GM19395 (cell line): ENCODE measurements at regions not wholly inside any gene's neighbourhood (a gene's known extent, or its start where the extent isn't known, plus 50 kb on each side); places are given as distances from the start of the nearest gene placed in this dataset.

Experiments used
- ATAC-seq: cut with Tn5 transposase; IDR thresholded peaks from one replicate; pipeline ENCODE4 v1.9.1; 2021; ENCODE audit warnings: mild to moderate bottlenecking, moderate library complexity; ENCODE audit not compliant: unreplicated experiment

DNA sequence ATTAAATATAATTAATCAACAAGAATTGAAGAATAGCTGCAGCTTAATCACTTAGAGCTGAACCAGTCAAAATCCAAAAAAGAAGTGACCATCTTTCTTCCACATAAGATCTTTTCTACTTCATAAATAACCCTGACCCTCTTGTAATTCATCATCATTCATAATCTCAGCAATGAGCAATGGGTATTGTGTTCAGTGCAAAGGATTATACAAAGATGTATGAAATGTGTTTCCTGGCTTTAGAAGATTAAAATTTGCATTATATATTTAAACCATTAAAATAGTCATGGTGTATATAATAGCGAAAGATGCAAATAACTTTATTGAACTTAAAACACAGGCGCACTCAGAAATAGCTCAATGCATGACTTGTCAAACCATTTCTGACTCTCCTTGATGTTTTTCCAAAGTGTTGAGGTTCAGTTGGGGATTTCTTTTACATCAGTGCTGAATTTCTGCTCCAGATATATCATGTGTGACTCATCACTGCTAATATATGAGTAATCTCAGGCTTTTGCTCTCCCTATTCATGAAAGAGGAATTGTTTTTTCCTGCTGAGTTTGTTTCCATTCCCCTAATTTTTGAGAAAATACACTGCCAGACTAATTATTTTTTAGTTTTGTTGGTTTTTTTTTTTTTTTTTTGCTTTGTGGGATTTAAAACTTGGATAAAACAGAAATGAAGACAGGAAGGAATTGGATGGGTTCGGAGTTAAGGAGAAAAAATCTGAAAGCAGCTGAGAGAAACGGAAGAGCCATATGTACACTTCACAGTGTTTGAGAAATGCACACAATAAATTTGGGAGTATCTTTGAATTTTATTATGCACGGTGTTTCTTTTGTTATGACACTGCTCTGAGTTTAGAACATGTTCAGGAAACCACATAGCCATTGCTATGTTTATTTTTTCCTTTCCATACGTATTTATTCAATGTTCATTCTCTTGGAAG is 290.1 kb upstream of the PCDH7 start:
- no peak for ATAC-seq

DNA sequence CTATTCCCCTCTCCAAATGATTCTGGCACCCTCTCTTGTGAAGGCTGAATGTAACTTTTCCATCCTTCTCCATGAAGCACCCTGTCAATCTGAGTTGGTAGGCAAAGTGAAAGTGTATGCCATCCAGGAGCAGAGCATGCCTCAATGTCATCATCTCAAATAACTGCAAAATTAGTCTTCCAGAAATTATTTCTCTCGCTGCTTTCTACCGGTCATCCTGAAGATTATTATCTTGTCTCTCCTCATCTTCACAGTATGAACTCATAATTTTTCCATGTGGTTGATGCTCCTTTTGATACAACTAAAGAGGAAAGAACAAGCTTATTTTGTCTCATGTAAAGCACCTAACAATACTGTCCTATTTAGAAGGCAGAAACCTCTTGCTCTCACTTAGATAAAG is 285.5 kb upstream of the PCDH7 start:
- no peak for ATAC-seq

DNA sequence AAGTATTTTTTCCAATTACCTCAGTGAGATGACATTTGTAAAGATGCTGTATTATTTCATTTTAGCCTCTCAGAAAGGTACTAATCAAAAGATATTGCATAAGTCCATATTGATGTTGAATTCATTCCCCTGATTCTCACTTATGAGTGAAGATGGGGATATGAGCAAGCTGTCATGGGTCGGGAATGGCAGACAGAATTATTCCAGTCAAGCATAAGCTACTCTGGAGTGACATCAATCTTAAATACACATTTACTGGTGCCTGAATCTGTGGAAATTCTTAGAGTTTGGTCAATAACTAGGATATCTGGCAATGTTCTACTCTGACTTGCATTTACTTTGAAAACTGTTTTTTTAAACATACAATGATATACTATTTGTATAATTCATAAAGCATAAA is 283.8 kb upstream of the PCDH7 start:
- ATAC-seq: no peak

DNA sequence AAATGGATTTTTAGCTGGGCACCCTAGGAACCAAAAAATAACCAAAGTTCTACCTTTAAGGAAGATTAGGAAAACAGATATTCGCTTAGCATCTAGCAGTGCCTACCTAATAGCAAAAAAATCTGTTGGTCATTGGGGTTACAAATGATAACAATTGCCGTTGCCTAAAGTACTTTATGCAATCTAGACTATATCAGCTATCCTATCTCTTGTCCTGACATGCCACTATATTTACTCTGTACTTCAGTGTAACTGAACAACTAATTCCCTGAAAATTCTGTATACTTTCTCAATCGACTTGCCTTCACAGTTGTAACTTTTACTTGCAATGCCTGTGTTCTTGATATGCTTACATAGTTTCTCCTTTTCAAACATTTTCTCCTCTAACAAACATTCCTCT is 282.9 kb upstream of the PCDH7 start:
- ATAC-seq: no peak

DNA sequence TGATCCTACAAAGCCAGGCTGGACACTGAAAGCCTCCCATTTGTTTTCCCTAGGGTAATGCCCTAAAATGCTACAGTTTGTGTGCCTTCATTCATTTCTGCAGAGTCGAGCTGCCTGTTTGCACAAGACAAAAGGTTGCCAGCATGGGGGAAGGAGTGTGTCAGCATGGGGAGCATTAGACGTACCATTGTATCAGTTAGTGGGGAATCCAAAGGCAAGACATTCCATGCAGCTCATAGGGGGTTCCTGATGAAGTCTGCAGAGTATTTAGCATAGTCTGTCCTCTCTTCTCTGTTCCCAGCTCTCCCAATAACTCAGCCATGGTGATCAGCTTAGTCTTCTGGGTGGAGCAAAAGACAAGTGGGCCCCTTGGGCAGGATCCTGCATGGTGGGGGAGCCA is 276.9 kb upstream of the PCDH7 start:
- no peak for ATAC-seq

DNA sequence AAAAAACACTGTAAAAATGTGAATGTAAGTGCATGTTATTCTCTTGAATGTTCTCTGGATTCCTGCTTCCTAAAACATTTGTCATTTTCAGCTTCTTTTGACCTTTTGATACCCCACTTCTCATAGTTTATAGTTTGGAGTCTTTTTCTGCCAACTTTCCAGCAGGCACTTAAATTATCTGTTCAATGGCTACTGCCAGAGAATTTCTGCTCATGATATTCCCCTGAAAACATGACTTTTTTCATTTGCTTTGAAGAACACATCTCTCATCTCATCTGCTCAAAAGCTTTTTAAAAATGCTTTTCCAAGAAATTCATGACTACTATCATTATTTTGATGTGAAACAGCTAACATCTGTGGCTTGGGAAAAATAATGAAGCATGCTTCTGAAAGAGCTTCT is 269.7 kb upstream of the PCDH7 start:
- no peak for ATAC-seq

DNA sequence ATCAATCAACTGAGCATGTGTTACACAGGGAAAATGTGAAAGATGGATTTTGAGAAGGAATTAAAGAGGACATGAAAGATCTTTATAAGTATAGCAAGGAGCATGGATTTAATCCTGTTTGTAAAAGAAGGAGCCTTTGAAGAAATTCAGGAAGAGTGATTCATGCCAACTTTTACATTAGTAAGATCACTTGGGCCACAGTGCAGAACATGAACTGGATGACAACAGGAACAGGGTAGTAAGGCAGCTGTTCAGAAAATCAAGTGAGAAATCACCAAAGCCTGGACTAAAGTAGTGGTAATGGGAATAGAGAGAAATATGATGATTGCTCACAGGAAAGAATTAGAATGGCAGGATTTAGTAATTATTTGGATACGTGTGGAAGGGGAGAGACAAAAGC is 265.7 kb upstream of the PCDH7 start:
- ATAC-seq: no peak

DNA sequence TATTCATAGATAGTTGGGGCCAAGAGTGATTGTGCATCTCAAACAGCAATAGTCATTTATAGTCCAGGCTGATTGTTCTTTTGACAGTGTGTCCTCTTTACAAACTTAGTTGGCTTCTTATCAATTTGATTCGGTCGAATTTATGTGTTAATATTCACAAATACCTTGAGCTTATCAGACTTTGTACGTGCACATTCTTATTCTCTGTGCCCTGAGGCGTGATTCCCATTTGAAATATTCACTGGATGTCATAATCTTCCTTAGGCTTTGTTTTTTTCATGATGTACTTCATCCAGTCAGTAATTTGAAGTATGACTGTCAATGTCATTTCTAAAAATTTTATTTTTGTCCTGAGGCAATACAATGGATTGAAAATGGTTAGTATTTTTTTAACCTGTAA is 263.5 kb upstream of the PCDH7 start:
- no peak for ATAC-seq

DNA sequence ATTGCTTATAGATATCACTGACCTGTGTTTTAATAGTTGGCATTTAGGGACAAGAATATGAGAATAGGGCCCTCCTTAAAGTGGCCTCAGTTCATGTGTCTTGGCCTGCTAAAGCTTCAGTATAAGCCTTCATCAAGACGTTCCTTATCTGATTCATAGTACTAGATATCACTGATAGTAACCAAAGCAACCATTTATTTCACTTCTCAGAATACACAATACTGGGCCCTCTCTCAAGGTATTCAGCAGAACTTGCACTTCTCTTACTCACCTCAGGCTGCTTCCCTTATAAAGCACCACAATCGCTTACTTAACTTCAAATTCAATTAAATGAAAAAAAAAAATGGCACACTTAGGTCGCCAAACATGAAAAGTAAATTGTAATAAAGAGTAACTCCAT is 259.4 kb upstream of the PCDH7 start:
- no peak for ATAC-seq

DNA sequence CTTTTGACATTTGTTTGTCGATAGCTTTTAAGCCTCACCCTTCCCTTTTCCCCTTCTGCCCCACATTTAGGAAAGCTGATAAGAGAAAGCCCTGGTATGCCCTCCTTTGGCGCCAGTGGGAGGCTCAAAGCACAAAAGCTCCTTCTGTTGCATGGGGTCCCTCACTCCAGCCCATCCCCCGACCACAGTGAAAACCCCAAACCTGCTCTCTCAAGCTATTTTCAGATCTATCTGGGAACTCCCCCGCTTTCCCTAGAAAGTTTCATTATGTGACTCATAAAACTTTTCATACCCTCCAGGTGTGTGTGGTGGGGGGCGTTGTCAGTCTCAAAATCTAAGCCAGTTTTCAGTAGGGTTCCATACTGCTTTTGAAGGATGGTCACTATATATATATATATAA is 259.0 kb upstream of the PCDH7 start:
- ATAC-seq: no peak

DNA sequence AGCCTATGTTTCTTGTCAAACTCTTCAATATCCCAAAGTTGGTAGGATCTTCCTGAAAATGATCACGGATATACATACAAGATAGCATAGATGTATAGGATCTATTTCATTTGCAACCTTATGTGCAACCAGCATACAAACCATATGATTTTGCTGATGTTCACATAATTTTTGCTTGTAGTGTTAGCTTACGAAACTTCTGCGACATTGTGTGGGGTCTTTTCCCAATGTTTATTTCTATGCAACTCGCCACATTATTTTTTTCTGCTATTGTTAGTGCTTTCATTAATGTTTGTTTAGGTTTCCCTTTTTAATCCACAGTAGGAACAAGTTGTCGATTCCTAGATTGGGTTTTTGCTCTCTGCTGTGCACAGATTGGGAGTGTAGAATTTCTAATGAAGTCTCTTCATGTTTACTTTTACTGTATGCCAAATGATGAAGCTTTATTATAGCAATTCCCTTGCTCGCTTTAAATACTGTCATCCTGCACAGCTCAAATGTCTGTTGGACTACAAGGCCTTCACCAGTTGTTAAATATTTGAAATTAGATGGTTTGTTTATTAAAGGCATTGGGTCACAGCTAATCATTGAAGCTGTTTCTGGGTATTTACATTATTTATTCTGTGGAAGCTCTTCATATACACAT is 257.6 kb upstream of the PCDH7 start:
- ATAC-seq: no peak

DNA sequence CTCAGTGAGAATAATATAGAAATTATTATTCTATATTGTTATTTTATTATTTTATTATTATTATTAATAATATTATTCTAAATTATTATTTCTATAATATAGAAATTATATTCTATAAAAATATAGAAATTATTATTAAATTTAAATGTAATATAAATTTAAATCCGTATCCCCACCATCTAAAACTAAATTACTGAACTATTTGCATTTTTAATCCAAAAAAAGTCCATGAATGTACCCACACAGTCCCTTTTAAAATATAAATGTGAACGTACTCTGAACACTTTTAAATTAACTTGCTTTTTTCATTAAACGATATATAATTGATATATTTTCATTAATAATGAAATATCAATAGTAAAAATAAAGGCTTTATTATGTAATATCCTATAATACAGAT is 248.3 kb upstream of the PCDH7 start:
- no peak for ATAC-seq

DNA sequence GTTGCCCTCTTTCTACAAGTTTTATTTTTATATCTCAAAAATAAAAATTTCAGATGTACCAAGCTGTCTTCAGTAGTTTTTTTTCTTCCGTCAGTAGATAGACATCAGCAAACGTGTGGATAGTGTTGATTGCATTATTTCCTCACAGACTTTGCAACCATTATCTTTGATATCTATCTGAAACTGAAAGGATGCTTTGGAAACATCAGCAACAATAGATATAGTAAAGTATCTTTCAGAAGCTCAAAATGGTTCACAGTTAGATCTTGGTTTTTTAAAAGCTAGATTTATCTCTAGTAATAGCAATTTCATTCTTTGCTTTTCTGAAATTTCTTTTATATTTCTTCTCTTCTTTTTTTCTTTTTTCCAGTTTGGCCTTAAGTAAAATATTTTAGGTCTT is 246.9 kb upstream of the PCDH7 start:
- no peak for ATAC-seq

DNA sequence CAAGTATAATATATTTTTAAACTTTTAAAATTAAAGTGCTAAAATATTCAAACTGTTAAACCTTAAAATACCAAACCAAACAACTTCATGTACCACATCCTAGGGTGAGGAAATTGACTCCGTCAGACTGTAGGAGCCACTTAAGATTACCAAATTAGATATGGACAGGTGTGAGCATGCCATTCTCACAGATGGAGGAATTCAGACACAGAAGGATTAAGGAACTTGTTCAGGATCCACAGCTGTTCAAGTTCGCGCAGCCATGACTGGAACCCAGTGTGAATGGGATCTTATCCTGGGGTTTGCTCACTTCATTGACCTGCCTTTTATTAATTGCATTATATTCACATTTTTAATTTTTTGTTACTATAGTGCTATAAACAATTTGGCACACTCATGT is 224.9 kb upstream of the PCDH7 start:
- ATAC-seq: no peak

DNA sequence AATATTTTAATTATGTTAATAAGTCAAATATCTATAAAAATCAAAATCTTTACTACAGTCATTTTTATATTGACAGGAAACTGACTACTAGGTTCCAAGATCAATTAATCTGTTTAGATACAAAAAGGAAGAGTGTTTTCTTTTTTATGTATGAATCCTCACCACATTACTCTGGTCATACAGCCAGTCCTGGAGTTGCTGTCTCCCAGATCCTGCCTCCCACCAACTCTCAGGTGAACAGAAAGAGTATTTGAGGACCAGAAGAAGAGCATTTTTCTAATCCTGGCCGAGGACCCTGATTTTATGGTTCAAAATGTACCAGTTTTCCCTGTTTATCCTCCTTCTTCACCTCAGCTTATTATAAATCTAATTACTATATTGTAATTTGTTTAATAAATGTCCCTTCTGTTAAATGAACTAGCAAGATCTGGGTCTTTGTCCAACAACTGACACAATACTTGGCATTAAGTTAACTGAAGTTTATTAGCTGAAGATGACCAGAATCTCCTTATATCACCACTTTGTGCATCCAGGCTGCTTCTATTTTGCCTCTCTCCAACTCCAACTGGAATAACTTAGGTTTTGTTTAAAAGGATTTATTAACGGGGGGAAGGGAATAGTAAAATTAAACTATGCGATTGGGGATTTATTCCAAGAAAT is 224.4 kb upstream of the PCDH7 start:
- no peak for ATAC-seq

DNA sequence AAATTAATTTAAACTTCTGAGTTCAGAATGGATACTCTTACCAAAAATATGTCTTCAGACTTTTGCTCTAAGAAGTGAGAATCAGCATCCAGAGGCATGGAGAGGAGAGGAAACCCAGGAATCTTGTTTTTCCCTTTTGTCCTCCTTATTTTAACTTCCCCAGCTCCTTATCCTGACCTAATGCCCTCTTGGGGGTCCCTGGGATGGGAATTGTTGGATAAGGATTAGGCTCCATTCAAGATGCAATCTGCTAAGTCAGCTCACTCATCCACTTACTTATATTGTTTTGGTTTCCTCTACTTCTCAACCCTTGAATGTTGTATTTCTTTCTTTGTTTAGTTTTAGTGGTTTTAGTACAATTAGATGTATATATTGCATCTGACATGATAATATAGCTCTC is 208.4 kb upstream of the PCDH7 start:
- ATAC-seq: no peak

DNA sequence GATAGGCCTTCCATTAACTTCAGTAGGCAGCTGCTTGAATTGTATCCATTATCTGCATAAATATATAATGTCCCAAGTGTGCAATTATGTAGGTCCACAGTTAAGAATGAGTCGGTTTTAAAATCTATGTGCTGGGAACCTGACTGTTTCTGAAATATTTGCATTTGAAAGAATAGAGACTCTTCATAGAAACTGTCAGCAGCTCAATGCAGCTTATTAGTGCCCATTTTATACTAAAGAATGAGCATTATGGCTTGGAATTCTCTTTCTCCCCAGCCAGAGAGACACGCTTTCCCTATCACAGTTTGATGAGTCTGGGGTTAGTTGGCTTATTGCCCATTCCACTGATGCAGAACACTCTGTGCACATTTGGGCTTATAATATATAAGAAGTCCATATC is 202.0 kb upstream of the PCDH7 start:
- ATAC-seq: no peak

DNA sequence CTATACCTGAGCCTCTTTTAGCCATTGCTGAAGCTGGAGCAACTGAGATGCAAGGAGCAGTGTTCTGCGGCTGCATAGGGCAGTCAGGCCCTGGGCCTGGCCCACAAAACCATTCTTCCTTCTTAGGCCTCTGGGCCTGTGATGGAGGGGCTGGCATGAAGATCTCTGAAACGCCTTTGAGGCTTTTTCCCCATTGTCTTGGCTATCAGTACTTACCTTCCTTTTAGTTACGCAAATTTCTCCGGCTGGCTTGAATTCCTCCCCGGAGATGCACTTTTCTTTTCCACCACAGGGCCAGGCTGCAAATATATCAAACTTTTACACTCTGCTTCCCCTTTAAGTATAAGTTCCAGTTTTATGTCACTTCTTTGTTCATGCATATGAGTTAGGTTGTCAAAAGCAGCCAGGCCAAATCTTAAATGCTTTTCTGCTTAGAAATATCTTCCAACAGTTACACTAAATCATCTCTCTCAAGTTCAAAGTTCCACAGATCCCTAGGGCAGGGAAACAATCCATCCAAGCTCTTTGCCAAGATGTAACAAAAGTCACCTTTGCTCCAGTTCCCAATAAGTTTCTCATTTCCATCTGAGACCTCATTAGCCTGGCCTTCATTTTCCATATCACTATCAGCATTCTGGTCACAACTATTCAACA is 194.4 kb upstream of the PCDH7 start:
- no peak for ATAC-seq

DNA sequence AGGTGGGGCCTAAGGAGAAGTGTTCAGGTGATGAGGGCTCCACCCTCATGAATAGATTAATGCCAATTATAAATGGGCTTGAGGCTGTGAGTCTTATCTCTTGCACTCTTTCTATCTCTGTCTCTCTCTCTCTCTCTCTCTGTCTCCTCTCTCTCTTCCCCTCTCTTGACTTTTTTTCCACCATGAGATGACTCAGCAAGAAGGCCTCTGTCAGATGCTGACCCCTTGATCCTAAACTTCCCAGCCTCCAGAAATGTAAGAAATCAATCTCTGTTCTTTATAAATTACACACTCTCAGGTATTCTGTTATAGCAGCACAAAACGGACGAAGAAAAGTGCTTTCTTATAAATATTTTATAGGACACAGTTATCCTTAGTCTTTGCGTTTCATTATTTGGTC is 184.9 kb upstream of the PCDH7 start:
- no peak for ATAC-seq

DNA sequence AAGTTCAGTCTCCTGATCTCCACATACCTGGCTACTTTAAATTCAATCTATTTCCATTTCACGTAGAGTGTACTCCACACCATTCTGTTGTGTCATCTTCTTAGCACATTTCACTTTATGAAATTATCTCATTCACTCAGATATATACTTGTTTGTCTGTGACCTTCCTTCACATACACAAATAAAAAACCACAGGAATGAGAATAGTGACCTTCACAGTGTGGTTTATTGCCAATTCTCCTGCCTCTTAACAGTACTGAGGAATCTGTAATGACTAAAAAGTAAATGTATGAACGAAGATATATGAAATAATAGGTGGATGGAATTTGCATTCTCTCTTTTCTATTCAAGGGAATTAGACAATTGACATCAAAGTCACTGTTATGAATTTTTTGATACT is 183.9 kb upstream of the PCDH7 start:
- ATAC-seq: no peak

DNA sequence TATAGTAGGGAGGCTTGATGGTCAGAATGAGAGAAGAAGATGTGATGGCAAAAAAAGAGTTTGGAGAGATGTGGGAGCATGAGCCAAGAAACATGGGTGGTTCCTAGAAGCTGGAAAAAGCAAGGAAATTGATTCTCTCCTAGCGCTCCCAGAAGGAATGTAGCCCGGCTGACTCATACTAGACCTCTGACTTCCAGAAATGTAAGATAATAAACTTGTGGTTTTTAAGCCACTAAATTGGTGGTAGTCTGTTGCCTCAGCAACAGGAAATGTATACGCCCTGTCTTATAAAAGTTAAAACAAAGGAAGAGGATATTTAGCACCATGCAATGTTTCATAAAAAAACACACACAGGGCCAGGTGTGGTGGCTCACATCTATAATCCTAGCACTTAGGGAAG is 182.7 kb upstream of the PCDH7 start:
- no peak for ATAC-seq

DNA sequence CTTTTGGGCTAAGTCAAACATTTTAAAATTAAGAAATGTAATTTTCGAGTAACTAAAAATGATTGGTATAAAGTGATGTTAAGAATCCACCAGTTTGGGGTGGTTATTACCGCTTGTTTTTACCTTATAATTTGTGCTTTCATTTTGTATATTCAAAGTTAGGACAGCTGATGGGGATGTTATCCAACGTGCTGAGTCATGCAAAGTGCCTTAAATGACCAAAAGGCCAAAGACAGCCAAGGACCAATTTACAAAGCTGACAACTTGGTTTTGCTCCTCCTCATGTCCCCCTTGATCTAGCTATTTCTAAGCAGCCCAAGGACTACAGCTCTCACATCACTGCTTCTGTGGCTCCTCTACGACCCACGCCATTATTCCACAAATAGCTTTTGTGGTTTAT is 181.4 kb upstream of the PCDH7 start:
- ATAC-seq: no peak
